Peyer's patch (tissue), 4 donors: ENCODE measurements at regions not wholly inside any gene's neighbourhood (a gene's known extent, or its start where the extent isn't known, plus 50 kb on each side); places are given as distances from the start of the nearest gene placed in this dataset.

Experiments
- POLR2A ChIP-seq, 2 donors: fragments of 450-650 bp; IDR thresholded peaks; one replicate each; pipeline ENCODE4 v1.5.1; 2017; ENCODE audit warnings: antibody characterized with exemption in 2 of 2, mild to moderate bottlenecking in 2 of 2, moderate library complexity in 2 of 2
- TF ChIP-seq, protein P1 (sequence below), 6 experiments: fragments of 450-650 bp in 4 of 6; fragments of 200-600 bp in 2 of 6; sonication (generic) in 1 of 6; IDR thresholded peaks; one replicate each; pipeline ENCODE4 v1.5.1; 2017 to 2019; ENCODE audit warnings: antibody characterized with exemption in 6 of 6, mild to moderate bottlenecking in 3 of 6, moderate library complexity in 1 of 6

DNA sequence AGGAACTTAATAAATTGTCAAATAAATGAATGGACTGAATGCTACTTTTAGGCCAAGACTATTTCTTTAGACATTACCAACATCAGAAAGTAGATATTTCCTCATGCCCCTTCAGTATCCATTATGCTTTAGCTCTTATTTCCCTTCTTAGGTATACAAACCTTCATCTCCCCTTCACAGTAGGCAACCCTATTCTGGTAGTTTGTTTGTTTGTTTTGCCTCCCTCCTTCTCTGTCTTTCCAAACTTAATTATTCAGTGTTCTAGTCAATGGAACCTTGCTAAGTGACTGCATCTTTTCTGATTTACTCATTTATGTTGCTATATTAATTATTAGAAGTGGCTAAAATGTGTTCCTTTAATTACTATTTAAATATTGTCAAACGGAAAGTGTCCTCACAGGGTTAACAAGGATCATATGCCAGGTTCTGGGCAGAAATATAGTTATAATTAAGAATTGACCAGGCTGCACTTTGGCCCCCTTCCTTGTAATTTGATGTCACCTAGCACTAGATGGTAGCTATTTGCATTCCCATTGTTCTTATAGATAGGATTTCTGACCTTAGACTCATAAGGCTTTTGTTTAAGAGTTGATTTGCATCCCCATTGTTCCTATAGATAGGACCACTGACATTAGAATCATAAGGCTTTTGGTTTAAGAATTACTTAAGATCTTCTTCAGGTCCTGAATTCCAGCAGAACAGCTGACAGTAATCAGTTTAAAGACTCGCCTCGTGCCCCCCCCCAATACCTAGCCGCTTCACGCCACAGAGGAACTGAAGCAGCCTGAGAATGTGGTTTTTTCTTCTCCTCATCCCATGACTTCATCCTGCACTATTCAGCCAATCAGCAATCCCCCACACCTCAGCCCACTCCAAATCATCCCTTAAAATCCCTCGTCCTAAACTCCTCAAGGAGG lies 84.4 kb upstream of the NUDT12 start:
- TF ChIP-seq, protein P1, sequence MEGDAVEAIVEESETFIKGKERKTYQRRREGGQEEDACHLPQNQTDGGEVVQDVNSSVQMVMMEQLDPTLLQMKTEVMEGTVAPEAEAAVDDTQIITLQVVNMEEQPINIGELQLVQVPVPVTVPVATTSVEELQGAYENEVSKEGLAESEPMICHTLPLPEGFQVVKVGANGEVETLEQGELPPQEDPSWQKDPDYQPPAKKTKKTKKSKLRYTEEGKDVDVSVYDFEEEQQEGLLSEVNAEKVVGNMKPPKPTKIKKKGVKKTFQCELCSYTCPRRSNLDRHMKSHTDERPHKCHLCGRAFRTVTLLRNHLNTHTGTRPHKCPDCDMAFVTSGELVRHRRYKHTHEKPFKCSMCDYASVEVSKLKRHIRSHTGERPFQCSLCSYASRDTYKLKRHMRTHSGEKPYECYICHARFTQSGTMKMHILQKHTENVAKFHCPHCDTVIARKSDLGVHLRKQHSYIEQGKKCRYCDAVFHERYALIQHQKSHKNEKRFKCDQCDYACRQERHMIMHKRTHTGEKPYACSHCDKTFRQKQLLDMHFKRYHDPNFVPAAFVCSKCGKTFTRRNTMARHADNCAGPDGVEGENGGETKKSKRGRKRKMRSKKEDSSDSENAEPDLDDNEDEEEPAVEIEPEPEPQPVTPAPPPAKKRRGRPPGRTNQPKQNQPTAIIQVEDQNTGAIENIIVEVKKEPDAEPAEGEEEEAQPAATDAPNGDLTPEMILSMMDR (IDR thresholded peaks at IDR 0.05): no peak
- no peak for TF ChIP-seq POLR2A (IDR thresholded peaks at IDR 0.05)
